ENCODE measurements at regions not wholly inside any gene's neighbourhood (a gene's known extent, or its start where the extent isn't known, plus 50 kb on each side); places are given as distances from the start of the nearest gene placed in this dataset.
"Not testable (repeated sequence)": the region's sequence is repeated elsewhere in the genome, so short reads cannot be mapped to it uniquely, and the experiment has no call there.

DNA sequence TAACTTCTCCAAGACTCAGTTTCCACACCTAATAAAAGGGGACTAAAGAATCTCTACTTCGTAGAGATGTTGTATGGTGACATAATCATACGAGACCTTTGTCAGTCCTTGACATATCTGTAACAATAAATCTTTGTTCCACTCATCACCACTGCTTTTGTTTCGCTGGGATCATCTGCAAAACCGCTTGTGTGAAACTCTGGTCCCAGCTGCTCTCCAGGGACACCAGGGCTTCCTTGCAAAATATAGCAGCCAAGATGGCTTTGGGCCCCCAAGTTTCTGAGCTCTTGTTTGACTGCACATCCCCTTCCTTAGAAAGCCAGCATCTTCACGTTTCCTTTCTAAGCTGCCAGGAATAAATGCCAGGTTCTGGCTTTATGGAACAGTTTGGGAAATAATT is 110.5 kb upstream of the RRN3 start:
- not testable (repeated sequence) for DNase-seq (ENCODE audit: low spot score)

DNA sequence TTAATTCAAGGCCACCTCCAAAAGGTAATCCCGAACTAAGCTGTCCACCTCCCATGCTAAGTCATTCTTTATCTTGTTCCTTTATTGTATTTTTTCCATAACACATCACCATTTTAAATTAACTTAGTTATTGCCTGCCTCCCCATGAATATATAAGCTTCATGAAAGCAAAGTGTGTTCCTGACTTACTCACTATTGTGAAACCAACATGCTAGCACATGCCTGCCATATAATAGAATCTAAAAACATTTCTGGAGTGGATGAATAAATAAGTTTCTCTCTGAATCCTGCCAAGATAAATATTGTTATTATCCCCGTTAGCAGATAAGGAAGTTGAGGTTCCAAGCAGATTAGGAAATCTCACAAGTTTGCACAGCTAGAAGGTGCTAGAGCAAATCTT is 98.7 kb upstream of the RRN3 start:
- DNase-seq (ENCODE audit: low spot score): not testable (repeated sequence)

DNA sequence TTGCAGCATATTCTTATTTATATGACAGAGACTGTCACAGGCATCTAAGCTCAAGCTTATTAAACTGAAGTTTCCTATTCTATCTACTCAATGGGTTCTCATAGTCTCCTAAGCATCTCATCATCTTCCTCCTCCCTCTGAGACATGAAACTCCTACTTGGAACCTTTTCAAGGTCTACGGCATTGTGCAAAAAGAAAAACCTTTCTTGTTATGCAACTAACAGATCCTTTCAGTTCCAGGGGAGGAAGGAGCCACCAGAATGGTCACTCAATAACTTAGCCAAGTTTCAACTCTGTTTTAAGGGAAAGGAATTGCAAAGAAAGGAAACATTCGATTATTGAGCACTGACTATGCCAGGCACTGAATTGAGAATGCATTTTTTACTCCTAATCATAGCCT is 98.1 kb upstream of the RRN3 start:
- not testable (repeated sequence) for DNase-seq (ENCODE audit: low spot score)

GRCh38 chr16:15189478-15189877 is 95.4 kb upstream of the RRN3 start:
- not testable (repeated sequence) for DNase-seq (ENCODE audit: low spot score)

All from H4 (cell line).